ENCODE measurements at regions not wholly inside any gene's neighbourhood (a gene's known extent, or its start where the extent isn't known, plus 50 kb on each side); places are given as distances from the start of the nearest gene placed in this dataset.

GRCh38 chr6:49118478-49118877 lies 344.6 kb downstream of the MMUT start:
- no peak for TF ChIP-seq POLR2AphosphoS5 (IDR thresholded peaks at IDR 0.05)
- TF ChIP-seq CTCF (IDR thresholded peaks at IDR 0.05) = no peak
- TF ChIP-seq EP300 (IDR thresholded peaks at IDR 0.05) = no peak
- TF ChIP-seq POLR2A (IDR thresholded peaks at IDR 0.05) = no peak

Measured in gastroesophageal sphincter (tissue), 3 donors.